Cardiac muscle cell (in vitro differentiated cells and primary cell): ENCODE measurements at regions not wholly inside any gene's neighbourhood (a gene's known extent, or its start where the extent isn't known, plus 50 kb on each side); places are given as distances from the start of the nearest gene placed in this dataset.

ENCODE experiments used
- DNase-seq, 2 donors: peaks; one replicate each; pipeline versions ENCODE4 v3.0.0 to v3.0.0-alpha.2; 2010 to 2017; ENCODE audit warnings: low read depth in 1 of 2, low spot score in 1 of 2
- H3K27ac ChIP-seq: fragments of 200-600 bp; sonication (generic); 2 replicates; pipeline ENCODE4 v1.5.1; 2016
- H3K27me3 ChIP-seq: fragments of 200-600 bp; sonication (generic); 2 replicates; pipeline ENCODE4 v1.6.0; 2016; ENCODE audit warnings: control low read depth
- H3K36me3 ChIP-seq: fragments of 200-600 bp; sonication (generic); 2 replicates; pipeline ENCODE4 v1.5.1; 2016; ENCODE audit warnings: control low read depth
- H3K4me1 ChIP-seq: fragments of 200-600 bp; sonication (generic); 2 replicates; pipeline ENCODE4 v1.8.1; 2017; ENCODE audit warnings: low read depth, mild to moderate bottlenecking, mixed run types
- H3K4me3 ChIP-seq: fragments of 200-600 bp; sonication (generic); 2 replicates; pipeline ENCODE4 v1.5.1; 2016; ENCODE audit warnings: mild to moderate bottlenecking
- H3K9me3 ChIP-seq: fragments of 200-600 bp; sonication (generic); 2 replicates; pipeline ENCODE4 v1.5.1; 2017; ENCODE audit warnings: low read depth, mild to moderate bottlenecking, control low read depth
- TF ChIP-seq, protein P1 (sequence below): IDR thresholded peaks from 2 replicates; pipeline ENCODE4 v1.5.1; 2012; ENCODE audit warnings: low read depth, mild to moderate bottlenecking, low read length

DNA sequence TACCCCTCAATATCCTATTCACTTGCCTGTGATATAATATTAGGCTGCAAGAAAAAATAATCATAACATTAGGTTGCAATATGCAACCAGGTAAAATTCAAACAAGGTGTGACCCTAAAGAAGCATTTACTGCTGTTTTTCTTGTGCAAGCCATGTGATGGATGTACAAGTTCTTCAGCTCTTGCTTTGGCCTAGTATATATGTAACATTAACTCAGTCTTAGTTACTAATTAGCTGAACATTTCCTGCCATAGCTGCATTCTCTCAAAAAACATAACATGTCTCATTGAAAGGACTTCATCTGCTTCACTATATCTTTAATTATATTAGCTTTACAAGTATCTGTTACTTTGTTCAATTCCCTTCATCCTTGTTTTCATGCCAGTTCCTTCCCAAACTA, 406.8 kb upstream of the HTR2A start:
- Histone ChIP-seq H3K4me1 (no peaks in the 10 kb centered on the region), H3K4me3 (no peak overlapping the region), H3K36me3 (no peaks in the 10 kb centered on the region), H3K27ac (no peak overlapping the region), H3K9me3 (no peaks in the 10 kb centered on the region), H3K27me3 (no peaks in the 10 kb centered on the region)
- no peak for DNase-seq
- TF ChIP-seq, protein P1, sequence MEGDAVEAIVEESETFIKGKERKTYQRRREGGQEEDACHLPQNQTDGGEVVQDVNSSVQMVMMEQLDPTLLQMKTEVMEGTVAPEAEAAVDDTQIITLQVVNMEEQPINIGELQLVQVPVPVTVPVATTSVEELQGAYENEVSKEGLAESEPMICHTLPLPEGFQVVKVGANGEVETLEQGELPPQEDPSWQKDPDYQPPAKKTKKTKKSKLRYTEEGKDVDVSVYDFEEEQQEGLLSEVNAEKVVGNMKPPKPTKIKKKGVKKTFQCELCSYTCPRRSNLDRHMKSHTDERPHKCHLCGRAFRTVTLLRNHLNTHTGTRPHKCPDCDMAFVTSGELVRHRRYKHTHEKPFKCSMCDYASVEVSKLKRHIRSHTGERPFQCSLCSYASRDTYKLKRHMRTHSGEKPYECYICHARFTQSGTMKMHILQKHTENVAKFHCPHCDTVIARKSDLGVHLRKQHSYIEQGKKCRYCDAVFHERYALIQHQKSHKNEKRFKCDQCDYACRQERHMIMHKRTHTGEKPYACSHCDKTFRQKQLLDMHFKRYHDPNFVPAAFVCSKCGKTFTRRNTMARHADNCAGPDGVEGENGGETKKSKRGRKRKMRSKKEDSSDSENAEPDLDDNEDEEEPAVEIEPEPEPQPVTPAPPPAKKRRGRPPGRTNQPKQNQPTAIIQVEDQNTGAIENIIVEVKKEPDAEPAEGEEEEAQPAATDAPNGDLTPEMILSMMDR, result no peak

DNA sequence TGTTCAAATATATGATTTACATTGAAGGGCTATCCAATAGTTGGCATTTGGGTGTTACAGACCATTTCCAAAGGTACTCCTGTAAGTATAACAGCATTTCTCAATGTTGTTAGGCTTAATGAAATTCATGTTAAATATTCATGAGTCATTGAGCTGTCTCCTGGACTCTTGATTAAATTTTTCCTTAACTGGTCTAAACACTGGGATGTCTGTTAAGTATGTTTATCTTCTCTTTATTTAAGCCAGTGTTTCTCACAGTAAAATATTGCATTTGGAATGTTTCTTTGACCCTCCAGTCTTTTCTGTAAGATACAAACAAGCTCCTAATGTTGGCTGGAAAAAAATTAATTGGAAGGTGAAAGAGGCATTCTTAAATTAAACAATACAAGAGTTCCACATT, 402.5 kb upstream of the HTR2A start:
- TF ChIP-seq, protein P1, result no peak
- no peak for DNase-seq
- no peaks in the 10 kb centered on the region for H3K36me3 ChIP-seq

DNA sequence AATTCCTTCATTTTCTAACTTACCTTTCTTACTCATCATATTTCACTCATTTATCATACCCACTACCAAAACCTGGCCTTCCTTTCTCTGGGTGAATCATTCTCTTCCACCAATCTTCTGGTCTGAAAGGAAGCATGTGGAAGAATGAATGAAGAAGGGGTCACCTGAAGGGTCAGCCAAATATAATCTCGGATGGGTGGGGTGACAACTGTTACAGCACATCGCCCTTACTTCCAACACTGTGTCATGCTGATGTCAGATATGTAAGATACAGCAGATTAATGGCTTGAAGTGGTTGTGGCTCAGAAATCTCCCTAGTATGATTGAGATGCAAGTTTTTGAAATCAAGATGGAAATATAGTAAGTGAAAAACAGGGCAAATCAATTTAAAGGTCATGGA, 401.7 kb upstream of the HTR2A start:
- no peaks in the 10 kb centered on the region for H3K27me3 ChIP-seq

More for the DNA sequence above, 402.5 kb upstream of the HTR2A start:
- Histone ChIP-seq H3K9me3 (no peaks in the 10 kb centered on the region), H3K4me3 (no peak overlapping the region), H3K4me1 (no peaks in the 10 kb centered on the region), H3K27me3 (no peaks in the 10 kb centered on the region), H3K27ac (no peak overlapping the region)

DNA sequence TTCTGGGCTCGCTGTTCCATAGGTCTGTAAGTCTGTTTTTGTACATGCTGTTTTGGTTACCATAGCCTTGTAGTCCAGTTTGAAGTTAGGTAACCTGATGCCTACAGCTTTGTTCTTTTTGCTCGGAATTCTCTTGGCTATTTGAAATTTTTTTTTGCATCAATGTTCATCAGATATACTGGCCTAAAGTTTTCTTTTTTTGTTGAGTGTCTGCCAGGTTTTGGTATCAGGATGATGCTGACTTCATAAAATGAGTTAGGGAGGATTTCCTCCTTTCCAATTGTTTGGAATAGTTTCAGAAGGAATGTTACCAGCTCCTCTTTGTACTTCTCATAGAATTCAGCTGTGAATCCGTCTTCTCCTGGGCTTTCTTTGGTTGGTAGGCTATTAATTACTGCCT, 397.8 kb upstream of the HTR2A start:
- Histone ChIP-seq H3K27ac (no peak overlapping the region), H3K9me3 (no peaks in the 10 kb centered on the region), H3K36me3 (no peaks in the 10 kb centered on the region), H3K27me3 (no peaks in the 10 kb centered on the region), H3K4me3 (no peak overlapping the region), H3K4me1 (peaks cover 6% of the 10 kb centered on the region)
- no peak for DNase-seq
- TF ChIP-seq, protein P1, result no peak

More for the DNA sequence above, 401.7 kb upstream of the HTR2A start:
- no peaks in the 10 kb centered on the region for H3K4me1 ChIP-seq
- no peaks in the 10 kb centered on the region for H3K9me3 ChIP-seq
- no peaks in the 10 kb centered on the region for H3K36me3 ChIP-seq
- H3K27ac ChIP-seq, result no peak overlapping the region
- TF ChIP-seq, protein P1, result no peak
- H3K4me3 ChIP-seq, result no peak overlapping the region
- DNase-seq, result no peak

DNA sequence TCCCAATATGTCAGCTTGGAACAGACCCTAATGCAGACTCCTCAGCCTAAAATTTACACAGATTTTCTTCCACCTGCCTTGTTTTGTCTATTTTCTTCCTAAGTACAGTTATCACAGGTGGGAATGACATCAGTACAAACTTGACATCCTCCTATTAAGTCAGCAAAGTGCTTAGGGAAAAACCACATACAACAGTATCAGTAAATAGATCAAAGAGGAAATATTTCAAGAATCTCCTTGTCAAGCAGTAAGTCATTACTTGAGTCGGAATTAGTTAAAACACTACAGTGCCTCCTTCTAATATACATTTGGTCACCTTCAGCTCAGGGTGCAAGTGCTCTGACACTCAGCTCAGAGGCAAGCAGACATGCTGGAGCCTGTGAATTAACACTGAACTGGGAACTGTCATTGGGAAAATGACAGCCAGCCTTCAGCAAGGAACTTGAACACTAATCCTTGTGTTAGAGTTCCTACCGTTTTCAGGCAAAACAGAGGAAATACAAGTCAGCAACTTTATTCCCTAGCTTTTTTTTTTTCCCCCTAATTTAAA, 394.3 kb upstream of the HTR2A start:
- no peak overlapping the region for H3K4me3 ChIP-seq
- H3K36me3 ChIP-seq, result no peaks in the 10 kb centered on the region
- H3K9me3 ChIP-seq, result no peaks in the 10 kb centered on the region
- peaks cover 6% of the 10 kb centered on the region for H3K4me1 ChIP-seq
- DNase-seq, result peak in 1 of 2 donors; percentile 39
- no peaks in the 10 kb centered on the region for H3K27me3 ChIP-seq
- TF ChIP-seq, protein P1, result no peak
- peak overlapping the region; percentile 45 for H3K27ac ChIP-seq
